Keratinocyte (primary cell): ENCODE measurements at regions not wholly inside any gene's neighbourhood (a gene's known extent, or its start where the extent isn't known, plus 50 kb on each side); places are given as distances from the start of the nearest gene placed in this dataset.
A peak's percentile ranks its signal among the peaks of the same experiment; 100 is the strongest.

Experiments
- DNase-seq: peaks from one replicate; pipeline ENCODE4 v3.0.0-alpha.2; 2011; ENCODE audit warnings: low read depth, missing footprints, low spot score
- FAIRE-seq: peaks from 2 replicates; lab custom pipeline; 2011; peaks lifted over from hg19 to GRCh38; lab: Jason Lieb, UNC
- H2AFZ ChIP-seq: 2 replicates; pipeline ENCODE4 v1.6.0; 2012; ENCODE audit warnings: low read length, control low read depth, inconsistent platforms; ENCODE audit not compliant: control insufficient read depth
- H3K27ac ChIP-seq: 2 replicates; pipeline ENCODE4 v1.5.1; 2011; ENCODE audit warnings: low read length; ENCODE audit not compliant: control insufficient read depth, insufficient read depth
- H3K27me3 ChIP-seq: 3 replicates; pipeline ENCODE4 v1.6.0; 2011; ENCODE audit warnings: low read length; ENCODE audit not compliant: control insufficient read depth, insufficient read depth; ENCODE audit errors: extremely low read depth
- H3K36me3 ChIP-seq, 2 experiments: 2 replicates in 1 of 2; 3 replicates in 1 of 2; pipeline ENCODE4 v1.5.1; 2011; ENCODE audit warnings: low read length in 2 of 2, mild to moderate bottlenecking in 1 of 2; ENCODE audit not compliant: control insufficient read depth in 2 of 2, insufficient read depth in 2 of 2; ENCODE audit errors: extremely low read depth in 1 of 2
- H3K4me1 ChIP-seq: 3 replicates; pipeline ENCODE4 v1.5.1; 2011; ENCODE audit warnings: low read length; ENCODE audit not compliant: control insufficient read depth, insufficient read depth; ENCODE audit errors: extremely low read depth
- H3K4me2 ChIP-seq: 3 replicates; pipeline ENCODE4 v1.6.0; 2011; ENCODE audit warnings: low read depth, low read length; ENCODE audit not compliant: control insufficient read depth, insufficient read depth; ENCODE audit errors: extremely low read depth
- H3K4me3 ChIP-seq, 3 experiments: fragments of 200-600 bp in 1 of 3; sonication (generic) in 1 of 3; 2 replicates in 2 of 3; 3 replicates in 1 of 3; pipeline ENCODE4 v1.5.1; 2011 to 2016; ENCODE audit warnings: low read length in 3 of 3, mild to moderate bottlenecking in 3 of 3, control low read depth in 2 of 3, inconsistent platforms in 1 of 3, low read depth in 1 of 3, mixed read lengths in 1 of 3, mixed run types in 1 of 3, moderate library complexity in 1 of 3; ENCODE audit not compliant: control insufficient read depth in 2 of 3, insufficient read depth in 2 of 3; ENCODE audit errors: extremely low read depth in 1 of 3
- H3K79me2 ChIP-seq: 2 replicates; pipeline ENCODE4 v1.6.0; 2012; ENCODE audit warnings: low read length; ENCODE audit not compliant: control insufficient read depth, insufficient read depth
- H3K9ac ChIP-seq: 3 replicates; pipeline ENCODE4 v1.6.0; 2011; ENCODE audit warnings: low read length; ENCODE audit not compliant: control insufficient read depth, insufficient read depth; ENCODE audit errors: extremely low read depth
- H3K9me1 ChIP-seq: 3 replicates; pipeline ENCODE4 v1.6.0; 2011; ENCODE audit warnings: low read length; ENCODE audit not compliant: control insufficient read depth, insufficient read depth; ENCODE audit errors: extremely low read depth
- H3K9me3 ChIP-seq: 2 replicates; pipeline ENCODE4 v1.5.1; 2012; ENCODE audit warnings: low read depth, low read length; ENCODE audit not compliant: control insufficient read depth
- H4K20me1 ChIP-seq: 3 replicates; pipeline ENCODE4 v1.6.0; 2011; ENCODE audit warnings: low read length; ENCODE audit not compliant: control insufficient read depth, insufficient read depth; ENCODE audit errors: extremely low read depth
- CTCF ChIP-seq, 3 experiments: IDR thresholded peaks in 1 of 3; conservative IDR thresholded peaks in 1 of 3; optimal IDR thresholded peaks in 1 of 3; 2 replicates in 2 of 3; 3 replicates in 1 of 3; pipeline versions ENCODE3 to v1.5.1; 2011; ENCODE audit warnings: low read length in 3 of 3, mild to moderate bottlenecking in 3 of 3, moderate library complexity in 2 of 3, control low read depth in 1 of 3, inconsistent platforms in 1 of 3; ENCODE audit not compliant: insufficient read depth in 2 of 3; ENCODE audit errors: extremely low read depth in 1 of 3
- EZH2 ChIP-seq: IDR thresholded peaks from one replicate; pipeline ENCODE4 v1.6.1; 2012; ENCODE audit warnings: inconsistent platforms, mild to moderate bottlenecking, low read length, moderate library complexity
- dilution Hi-C: fragments of 300-500 bp; cut with MboI; formaldehyde crosslinking; loops from one replicate; pipeline ENCODE4 v1.7.0; 2020; ENCODE audit warnings: low sequenced_read_pairs; ENCODE audit not compliant: extremely low pct_ligation_motif_present

- Histone ChIP-seq H3K4me2 (no peak overlapping the region), H3K36me3 (no peaks in the 10 kb centered on the region), H3K27ac (no peak overlapping the region), H4K20me1 (no peaks in the 10 kb centered on the region), H3K9me1 (no peaks in the 10 kb centered on the region), H3K9me3 (no peaks in the 10 kb centered on the region), H3K4me3 (no peak overlapping the region), H3K27me3 (no peaks in the 10 kb centered on the region), H3K9ac (no peak overlapping the region), H3K4me1 (no peaks in the 10 kb centered on the region), H3K79me2 (no peaks in the 10 kb centered on the region), H2AFZ (no peak overlapping the region)
- dilution Hi-C loops, result no loop called here
- TF ChIP-seq EZH2 (no peak), CTCF (optimal IDR thresholded peaks at IDR 0.05 in 1 of 3, IDR thresholded peaks at IDR 0.05 in 1 of 3, conservative IDR thresholded peaks at IDR 0.05 in 1 of 3; ENCODE audit: extremely low read depth in 1 of 3, insufficient read depth in 2 of 3, low read length in 3 of 3) (no peak)
- DNase-seq (peak; percentile 1), FAIRE-seq (no peak)
Measured at GRCh38 chr6:134853111-134854055, 96.5 kb downstream of the ALDH8A1 start.

GRCh38 chr6:134851548-134851947 is 98.4 kb downstream of the ALDH8A1 start:
- H2AFZ ChIP-seq, result no peak overlapping the region
- H3K27me3 ChIP-seq, result no peaks in the 10 kb centered on the region
- H3K36me3 ChIP-seq, result no peaks in the 10 kb centered on the region
- no peak overlapping the region for H3K4me2 ChIP-seq
- H3K9me1 ChIP-seq, result no peaks in the 10 kb centered on the region
- no peak overlapping the region for H3K9ac ChIP-seq
- no peaks in the 10 kb centered on the region for H3K79me2 ChIP-seq
- H3K27ac ChIP-seq, result no peak overlapping the region
- dilution Hi-C loops, result no loop called here
- DNase-seq, result no peak
- no peaks in the 10 kb centered on the region for H4K20me1 ChIP-seq
- TF ChIP-seq CTCF (optimal IDR thresholded peaks at IDR 0.05 in 1 of 3, IDR thresholded peaks at IDR 0.05 in 1 of 3, conservative IDR thresholded peaks at IDR 0.05 in 1 of 3; ENCODE audit: extremely low read depth in 1 of 3, insufficient read depth in 2 of 3, low read length in 3 of 3) (no peak), EZH2 (no peak)
- H3K9me3 ChIP-seq, result no peaks in the 10 kb centered on the region
- no peaks in the 10 kb centered on the region for H3K4me1 ChIP-seq
- FAIRE-seq, result no peak
- no peak overlapping the region for H3K4me3 ChIP-seq
